ENCODE measurements at regions not wholly inside any gene's neighbourhood (a gene's known extent, or its start where the extent isn't known, plus 50 kb on each side); places are given as distances from the start of the nearest gene placed in this dataset.
A peak's percentile ranks its signal among the peaks of the same experiment; 100 is the strongest.
"Not testable (repeated sequence)": the region's sequence is repeated elsewhere in the genome, so short reads cannot be mapped to it uniquely, and the experiment has no call there.

- no CpG with 5 or more reads among the region's 8 CpGs for WGBS (ENCODE audit: insufficient coverage, insufficient read length)
- Histone ChIP-seq H3K27ac (ENCODE audit: low read length) (no peak overlapping the region), H3K9me3 (ENCODE audit: control insufficient read depth, insufficient read depth, low read length) (no peaks in the 10 kb centered on the region), H3K4me1 (ENCODE audit: control insufficient read depth, insufficient read depth, low read length) (peaks cover 15% of the 10 kb centered on the region; the same call in 1 of the 2 replicates), H3K36me3 (ENCODE audit: control insufficient read depth, insufficient read depth, low read length) (no peaks in the 10 kb centered on the region), H3K27me3 (ENCODE audit: control insufficient read depth, insufficient read depth, low read length) (no peaks in the 10 kb centered on the region), H3K4me3 (ENCODE audit: low read length) (no peak overlapping the region)
- no peak for DNase-seq (ENCODE audit: low read depth, low spot score)
Observed at GRCh38 chr3:71927505-71928066, 142.6 kb upstream of the PROK2 start.

- Histone ChIP-seq H3K36me3 (ENCODE audit: control insufficient read depth, insufficient read depth, low read length) (no peaks in the 10 kb centered on the region), H3K27ac (ENCODE audit: low read length) (no peak overlapping the region), H3K9me3 (ENCODE audit: control insufficient read depth, insufficient read depth, low read length) (no peaks in the 10 kb centered on the region), H3K4me3 (ENCODE audit: low read length) (no peak overlapping the region), H3K27me3 (ENCODE audit: control insufficient read depth, insufficient read depth, low read length) (no peaks in the 10 kb centered on the region), H3K4me1 (ENCODE audit: control insufficient read depth, insufficient read depth, low read length) (peaks cover 15% of the 10 kb centered on the region; the same call in 1 of the 2 replicates)
- DNase-seq (ENCODE audit: low read depth, low spot score) = no peak
- WGBS (ENCODE audit: insufficient coverage, insufficient read length) = no CpG with 5 or more reads among the region's 5 CpGs
Observed at GRCh38 chr3:71926616-71927015, 141.7 kb upstream of the PROK2 start.

DNA sequence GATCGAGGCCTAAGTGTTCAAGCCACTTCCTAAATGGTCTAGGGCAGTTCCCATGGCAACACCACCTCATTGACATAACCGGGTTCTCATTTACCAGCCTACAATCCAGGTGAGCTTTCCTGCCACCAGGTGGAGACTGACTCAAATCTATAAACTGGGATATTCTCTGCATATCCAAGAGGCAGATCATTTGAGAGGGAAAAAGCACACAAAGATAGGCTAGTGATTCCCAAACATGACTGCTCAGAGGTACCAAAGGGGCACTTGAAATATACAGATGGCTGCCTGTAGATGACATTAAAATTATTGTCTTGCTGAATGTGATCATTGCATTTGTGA, 141.3 kb upstream of the PROK2 start:
- Histone ChIP-seq H3K27me3 (ENCODE audit: control insufficient read depth, insufficient read depth, low read length) (no peaks in the 10 kb centered on the region), H3K36me3 (ENCODE audit: control insufficient read depth, insufficient read depth, low read length) (no peaks in the 10 kb centered on the region), H3K4me1 (ENCODE audit: control insufficient read depth, insufficient read depth, low read length) (peaks cover 15% of the 10 kb centered on the region; the same call in 1 of the 2 replicates), H3K4me3 (ENCODE audit: low read length) (no peak overlapping the region), H3K9me3 (ENCODE audit: control insufficient read depth, insufficient read depth, low read length) (no peaks in the 10 kb centered on the region), H3K27ac (ENCODE audit: low read length) (no peak overlapping the region)
- no CpG with 5 or more reads among the region's 2 CpGs for WGBS (ENCODE audit: insufficient coverage, insufficient read length)
- DNase-seq (ENCODE audit: low read depth, low spot score) = peak; percentile 89

DNA sequence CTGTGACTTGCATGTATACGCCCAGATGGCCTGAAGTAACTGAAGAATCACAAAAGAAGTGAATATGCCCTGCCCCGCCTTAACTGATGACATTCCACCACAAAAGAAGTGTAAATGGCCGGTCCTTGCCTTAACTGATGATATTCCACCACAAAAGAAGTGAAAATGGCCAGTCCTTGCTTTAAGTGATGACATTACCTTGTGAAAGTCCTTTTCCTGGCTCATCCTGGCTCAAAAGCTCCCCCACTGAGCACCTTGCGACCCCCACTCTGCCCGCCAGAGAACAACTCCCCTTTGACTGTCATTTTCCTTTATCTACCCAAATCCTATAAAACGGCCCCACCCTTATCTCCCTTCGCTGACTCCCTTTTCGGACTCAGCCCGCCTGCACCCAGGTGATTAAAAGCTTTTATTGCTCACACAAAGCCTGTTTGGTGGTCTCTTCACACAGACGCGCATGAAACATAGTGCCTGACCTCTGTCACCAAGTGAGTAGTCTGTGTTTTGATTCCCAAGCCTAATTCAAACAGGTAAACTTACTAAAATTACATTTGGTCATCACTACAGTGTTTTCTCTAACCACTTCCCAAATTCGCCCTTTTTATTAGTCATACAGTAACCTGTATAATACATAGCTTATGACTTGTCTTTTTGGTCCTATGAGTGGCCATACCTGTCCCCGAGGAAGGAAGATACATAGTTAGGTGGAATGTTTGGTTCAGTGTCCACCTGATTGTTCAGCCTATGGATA, 140.7 kb upstream of the PROK2 start:
- H3K4me1 ChIP-seq (ENCODE audit: control insufficient read depth, insufficient read depth, low read length) = peaks cover 14% of the 10 kb centered on the region; the same call in 1 of the 2 replicates
- H3K9me3 ChIP-seq (ENCODE audit: control insufficient read depth, insufficient read depth, low read length); H3K36me3 ChIP-seq (ENCODE audit: control insufficient read depth, insufficient read depth, low read length); H3K4me3 ChIP-seq (ENCODE audit: low read length); H3K27me3 ChIP-seq (ENCODE audit: control insufficient read depth, insufficient read depth, low read length); H3K27ac ChIP-seq (ENCODE audit: low read length); DNase-seq (ENCODE audit: low read depth, low spot score): not testable (repeated sequence)
- WGBS (ENCODE audit: insufficient coverage, insufficient read length) = no CpG with 5 or more reads among the region's 13 CpGs

DNA sequence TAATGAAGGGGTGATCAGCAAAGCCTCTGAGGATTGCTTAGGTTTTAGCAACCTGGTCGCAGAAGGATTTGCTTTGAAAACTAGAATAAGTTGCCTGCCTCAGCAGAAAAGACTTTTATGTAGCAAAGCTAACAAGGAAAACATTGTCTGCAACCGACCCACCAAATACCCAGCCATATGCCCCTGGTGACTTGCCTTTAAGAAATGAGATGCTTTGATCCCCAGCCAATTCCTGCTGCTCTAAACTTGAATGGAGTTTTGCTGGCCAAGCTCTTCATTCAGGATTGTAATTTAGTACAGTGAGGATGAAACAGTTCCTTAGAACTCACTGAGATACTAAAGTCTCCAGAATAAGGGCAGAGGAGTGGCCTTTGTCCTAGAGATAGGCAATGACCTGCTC, 139.8 kb upstream of the PROK2 start:
- no peak overlapping the region for H3K4me3 ChIP-seq (ENCODE audit: low read length)
- no peaks in the 10 kb centered on the region for H3K27me3 ChIP-seq (ENCODE audit: control insufficient read depth, insufficient read depth, low read length)
- H3K9me3 ChIP-seq (ENCODE audit: control insufficient read depth, insufficient read depth, low read length) = no peaks in the 10 kb centered on the region
- no peak for DNase-seq (ENCODE audit: low read depth, low spot score)
- no CpG with 5 or more reads among the region's 2 CpGs for WGBS (ENCODE audit: insufficient coverage, insufficient read length)
- H3K4me1 ChIP-seq (ENCODE audit: control insufficient read depth, insufficient read depth, low read length) = peaks cover 11% of the 10 kb centered on the region; the same call in 1 of the 2 replicates
- no peaks in the 10 kb centered on the region for H3K36me3 ChIP-seq (ENCODE audit: control insufficient read depth, insufficient read depth, low read length)
- no peak overlapping the region for H3K27ac ChIP-seq (ENCODE audit: low read length)

- no CpG with 5 or more reads among the region's 1 CpG for WGBS (ENCODE audit: insufficient coverage, insufficient read length)
- no peak overlapping the region for H3K4me3 ChIP-seq (ENCODE audit: low read length)
- H3K9me3 ChIP-seq (ENCODE audit: control insufficient read depth, insufficient read depth, low read length) = no peaks in the 10 kb centered on the region
- no peak for DNase-seq (ENCODE audit: low read depth, low spot score)
- peaks cover 7% of the 10 kb centered on the region for H3K4me1 ChIP-seq (ENCODE audit: control insufficient read depth, insufficient read depth, low read length)
- no peak overlapping the region for H3K27ac ChIP-seq (ENCODE audit: low read length)
- no peaks in the 10 kb centered on the region for H3K27me3 ChIP-seq (ENCODE audit: control insufficient read depth, insufficient read depth, low read length)
- H3K36me3 ChIP-seq (ENCODE audit: control insufficient read depth, insufficient read depth, low read length) = no peaks in the 10 kb centered on the region
Observed at GRCh38 chr3:71921036-71921435, 136.1 kb upstream of the PROK2 start.

DNA sequence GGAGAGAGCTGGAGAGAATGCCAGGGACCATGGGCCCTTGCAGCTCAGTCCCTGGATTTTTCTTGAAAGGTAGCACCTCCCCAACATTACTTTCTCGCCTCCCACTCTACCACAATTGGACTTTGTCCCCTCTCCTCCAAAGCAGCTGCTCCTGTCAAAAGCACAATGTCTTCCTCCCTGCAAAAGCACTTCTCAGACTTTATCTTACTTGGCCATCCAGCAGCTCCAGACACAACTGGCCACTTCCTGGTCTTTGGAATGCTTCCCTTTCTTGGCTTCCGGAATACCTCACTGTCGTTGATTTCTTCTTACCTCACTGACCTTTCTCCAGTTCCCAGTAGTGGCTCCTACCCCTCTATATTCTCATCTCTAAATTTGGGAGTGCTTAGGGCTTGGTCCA, 134.6 kb upstream of the PROK2 start:
- Histone ChIP-seq H3K4me1 (ENCODE audit: control insufficient read depth, insufficient read depth, low read length) (peaks cover 6% of the 10 kb centered on the region), H3K9me3 (ENCODE audit: control insufficient read depth, insufficient read depth, low read length) (no peaks in the 10 kb centered on the region), H3K4me3 (ENCODE audit: low read length) (no peak overlapping the region), H3K36me3 (ENCODE audit: control insufficient read depth, insufficient read depth, low read length) (no peaks in the 10 kb centered on the region), H3K27ac (ENCODE audit: low read length) (no peak overlapping the region), H3K27me3 (ENCODE audit: control insufficient read depth, insufficient read depth, low read length) (no peaks in the 10 kb centered on the region)
- DNase-seq (ENCODE audit: low read depth, low spot score) = no peak
- WGBS (ENCODE audit: insufficient coverage, insufficient read length) = no CpG with 5 or more reads among the region's 3 CpGs

- Histone ChIP-seq H3K9me3 (ENCODE audit: control insufficient read depth, insufficient read depth, low read length) (no peaks in the 10 kb centered on the region), H3K4me1 (ENCODE audit: control insufficient read depth, insufficient read depth, low read length) (peaks cover 2% of the 10 kb centered on the region; the same call in 1 of the 2 replicates), H3K36me3 (ENCODE audit: control insufficient read depth, insufficient read depth, low read length) (no peaks in the 10 kb centered on the region), H3K27me3 (ENCODE audit: control insufficient read depth, insufficient read depth, low read length) (no peaks in the 10 kb centered on the region), H3K4me3 (ENCODE audit: low read length) (no peak overlapping the region), H3K27ac (ENCODE audit: low read length) (no peak overlapping the region)
- no peak for DNase-seq (ENCODE audit: low read depth, low spot score)
- no CpG with 5 or more reads among the region's 2 CpGs for WGBS (ENCODE audit: insufficient coverage, insufficient read length)
Observed at GRCh38 chr3:71917545-71917944, 132.6 kb upstream of the PROK2 start.

- no peaks in the 10 kb centered on the region for H3K9me3 ChIP-seq (ENCODE audit: control insufficient read depth, insufficient read depth, low read length)
- no peak overlapping the region for H3K4me3 ChIP-seq (ENCODE audit: low read length)
- no peaks in the 10 kb centered on the region for H3K27me3 ChIP-seq (ENCODE audit: control insufficient read depth, insufficient read depth, low read length)
- DNase-seq (ENCODE audit: low read depth, low spot score) = no peak
- no CpG with 5 or more reads among the region's 5 CpGs for WGBS (ENCODE audit: insufficient coverage, insufficient read length)
- no peak overlapping the region for H3K27ac ChIP-seq (ENCODE audit: low read length)
- no peaks in the 10 kb centered on the region for H3K36me3 ChIP-seq (ENCODE audit: control insufficient read depth, insufficient read depth, low read length)
- peaks cover 2% of the 10 kb centered on the region; the same call in 1 of the 2 replicates for H3K4me1 ChIP-seq (ENCODE audit: control insufficient read depth, insufficient read depth, low read length)
Observed at GRCh38 chr3:71916747-71917369, 131.9 kb upstream of the PROK2 start.

- Histone ChIP-seq H3K36me3 (ENCODE audit: control insufficient read depth, insufficient read depth, low read length) (no peaks in the 10 kb centered on the region), H3K4me1 (ENCODE audit: control insufficient read depth, insufficient read depth, low read length) (peaks cover 3% of the 10 kb centered on the region), H3K27ac (ENCODE audit: low read length) (no peak overlapping the region), H3K9me3 (ENCODE audit: control insufficient read depth, insufficient read depth, low read length) (no peaks in the 10 kb centered on the region), H3K4me3 (ENCODE audit: low read length) (no peak overlapping the region), H3K27me3 (ENCODE audit: control insufficient read depth, insufficient read depth, low read length) (no peaks in the 10 kb centered on the region)
- WGBS (ENCODE audit: insufficient coverage, insufficient read length) = no CpG with 5 or more reads among the region's 7 CpGs
- no peak for DNase-seq (ENCODE audit: low read depth, low spot score)
Observed at GRCh38 chr3:71912839-71913495, 128.0 kb upstream of the PROK2 start.

All from iPS DF 6.9 (cell line).